ENCODE measurements at regions not wholly inside any gene's neighbourhood (a gene's known extent, or its start where the extent isn't known, plus 50 kb on each side); places are given as distances from the start of the nearest gene placed in this dataset.
A peak's percentile ranks its signal among the peaks of the same experiment; 100 is the strongest.

DNA sequence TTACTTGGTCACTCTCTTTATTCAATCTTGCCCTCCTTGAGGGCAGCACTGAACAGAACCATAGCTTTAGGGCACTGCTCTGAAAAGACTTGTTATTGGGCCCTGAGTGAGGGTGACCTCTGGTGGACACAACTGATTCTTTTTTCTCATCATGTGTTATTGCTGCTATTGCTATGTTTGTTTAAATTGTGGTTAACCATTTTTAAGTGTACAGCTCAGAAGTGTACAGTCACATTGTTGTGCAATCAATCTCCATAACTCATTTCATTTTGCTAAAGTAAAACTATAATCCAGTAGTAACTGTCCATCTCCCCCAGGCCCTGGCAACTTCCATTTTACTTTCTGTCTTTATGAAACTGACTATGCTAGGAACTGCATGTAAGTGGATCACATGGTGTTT lies 351.1 kb upstream of the RIOK2 start:
- TF ChIP-seq, protein P1, sequence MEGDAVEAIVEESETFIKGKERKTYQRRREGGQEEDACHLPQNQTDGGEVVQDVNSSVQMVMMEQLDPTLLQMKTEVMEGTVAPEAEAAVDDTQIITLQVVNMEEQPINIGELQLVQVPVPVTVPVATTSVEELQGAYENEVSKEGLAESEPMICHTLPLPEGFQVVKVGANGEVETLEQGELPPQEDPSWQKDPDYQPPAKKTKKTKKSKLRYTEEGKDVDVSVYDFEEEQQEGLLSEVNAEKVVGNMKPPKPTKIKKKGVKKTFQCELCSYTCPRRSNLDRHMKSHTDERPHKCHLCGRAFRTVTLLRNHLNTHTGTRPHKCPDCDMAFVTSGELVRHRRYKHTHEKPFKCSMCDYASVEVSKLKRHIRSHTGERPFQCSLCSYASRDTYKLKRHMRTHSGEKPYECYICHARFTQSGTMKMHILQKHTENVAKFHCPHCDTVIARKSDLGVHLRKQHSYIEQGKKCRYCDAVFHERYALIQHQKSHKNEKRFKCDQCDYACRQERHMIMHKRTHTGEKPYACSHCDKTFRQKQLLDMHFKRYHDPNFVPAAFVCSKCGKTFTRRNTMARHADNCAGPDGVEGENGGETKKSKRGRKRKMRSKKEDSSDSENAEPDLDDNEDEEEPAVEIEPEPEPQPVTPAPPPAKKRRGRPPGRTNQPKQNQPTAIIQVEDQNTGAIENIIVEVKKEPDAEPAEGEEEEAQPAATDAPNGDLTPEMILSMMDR (IDR thresholded peaks at IDR 0.05; ENCODE audit: poor library complexity, severe bottlenecking), result peak; percentile 48
- no peak for TF ChIP-seq POLR2AphosphoS5 (IDR thresholded peaks at IDR 0.05)
- peak; percentile 24 for TF ChIP-seq RAD21 (conservative IDR thresholded peaks at IDR 0.05)
- no peak for TF ChIP-seq TAF1 (IDR thresholded peaks at IDR 0.05; ENCODE audit: low read depth)
